Keratinocyte (primary cell): ENCODE measurements at regions not wholly inside any gene's neighbourhood (a gene's known extent, or its start where the extent isn't known, plus 50 kb on each side); places are given as distances from the start of the nearest gene placed in this dataset.

Experiments used
- DNase-seq: peaks from one replicate; pipeline ENCODE4 v3.0.0-alpha.2; 2011; ENCODE audit warnings: low read depth, missing footprints, low spot score
- FAIRE-seq: peaks from 2 replicates; lab custom pipeline; 2011; peaks lifted over from hg19 to GRCh38; lab: Jason Lieb, UNC
- H2AFZ ChIP-seq: 2 replicates; pipeline ENCODE4 v1.6.0; 2012; ENCODE audit warnings: low read length, control low read depth, inconsistent platforms; ENCODE audit not compliant: control insufficient read depth
- H3K27ac ChIP-seq: 2 replicates; pipeline ENCODE4 v1.5.1; 2011; ENCODE audit warnings: low read length; ENCODE audit not compliant: control insufficient read depth, insufficient read depth
- H3K27me3 ChIP-seq: 3 replicates; pipeline ENCODE4 v1.6.0; 2011; ENCODE audit warnings: low read length; ENCODE audit not compliant: control insufficient read depth, insufficient read depth; ENCODE audit errors: extremely low read depth
- H3K36me3 ChIP-seq, 2 experiments: 2 replicates in 1 of 2; 3 replicates in 1 of 2; pipeline ENCODE4 v1.5.1; 2011; ENCODE audit warnings: low read length in 2 of 2, mild to moderate bottlenecking in 1 of 2; ENCODE audit not compliant: control insufficient read depth in 2 of 2, insufficient read depth in 2 of 2; ENCODE audit errors: extremely low read depth in 1 of 2
- H3K4me1 ChIP-seq: 3 replicates; pipeline ENCODE4 v1.5.1; 2011; ENCODE audit warnings: low read length; ENCODE audit not compliant: control insufficient read depth, insufficient read depth; ENCODE audit errors: extremely low read depth
- H3K4me2 ChIP-seq: 3 replicates; pipeline ENCODE4 v1.6.0; 2011; ENCODE audit warnings: low read depth, low read length; ENCODE audit not compliant: control insufficient read depth, insufficient read depth; ENCODE audit errors: extremely low read depth
- H3K4me3 ChIP-seq, 3 experiments: fragments of 200-600 bp in 1 of 3; sonication (generic) in 1 of 3; 2 replicates in 2 of 3; 3 replicates in 1 of 3; pipeline ENCODE4 v1.5.1; 2011 to 2016; ENCODE audit warnings: low read length in 3 of 3, mild to moderate bottlenecking in 3 of 3, control low read depth in 2 of 3, inconsistent platforms in 1 of 3, low read depth in 1 of 3, mixed read lengths in 1 of 3, mixed run types in 1 of 3, moderate library complexity in 1 of 3; ENCODE audit not compliant: control insufficient read depth in 2 of 3, insufficient read depth in 2 of 3; ENCODE audit errors: extremely low read depth in 1 of 3
- H3K79me2 ChIP-seq: 2 replicates; pipeline ENCODE4 v1.6.0; 2012; ENCODE audit warnings: low read length; ENCODE audit not compliant: control insufficient read depth, insufficient read depth
- H3K9ac ChIP-seq: 3 replicates; pipeline ENCODE4 v1.6.0; 2011; ENCODE audit warnings: low read length; ENCODE audit not compliant: control insufficient read depth, insufficient read depth; ENCODE audit errors: extremely low read depth
- H3K9me1 ChIP-seq: 3 replicates; pipeline ENCODE4 v1.6.0; 2011; ENCODE audit warnings: low read length; ENCODE audit not compliant: control insufficient read depth, insufficient read depth; ENCODE audit errors: extremely low read depth
- H3K9me3 ChIP-seq: 2 replicates; pipeline ENCODE4 v1.5.1; 2012; ENCODE audit warnings: low read depth, low read length; ENCODE audit not compliant: control insufficient read depth
- H4K20me1 ChIP-seq: 3 replicates; pipeline ENCODE4 v1.6.0; 2011; ENCODE audit warnings: low read length; ENCODE audit not compliant: control insufficient read depth, insufficient read depth; ENCODE audit errors: extremely low read depth
- EZH2 ChIP-seq: IDR thresholded peaks from one replicate; pipeline ENCODE4 v1.6.1; 2012; ENCODE audit warnings: inconsistent platforms, mild to moderate bottlenecking, low read length, moderate library complexity
- dilution Hi-C: fragments of 300-500 bp; cut with MboI; formaldehyde crosslinking; loops from one replicate; pipeline ENCODE4 v1.7.0; 2020; ENCODE audit warnings: low sequenced_read_pairs; ENCODE audit not compliant: extremely low pct_ligation_motif_present
- TF ChIP-seq, protein P1 (sequence below), 3 experiments: IDR thresholded peaks in 1 of 3; conservative IDR thresholded peaks in 1 of 3; optimal IDR thresholded peaks in 1 of 3; 2 replicates in 2 of 3; 3 replicates in 1 of 3; pipeline versions ENCODE3 to v1.5.1; 2011; ENCODE audit warnings: low read length in 3 of 3, mild to moderate bottlenecking in 3 of 3, moderate library complexity in 2 of 3, control low read depth in 1 of 3, inconsistent platforms in 1 of 3; ENCODE audit not compliant: insufficient read depth in 2 of 3; ENCODE audit errors: extremely low read depth in 1 of 3

DNA sequence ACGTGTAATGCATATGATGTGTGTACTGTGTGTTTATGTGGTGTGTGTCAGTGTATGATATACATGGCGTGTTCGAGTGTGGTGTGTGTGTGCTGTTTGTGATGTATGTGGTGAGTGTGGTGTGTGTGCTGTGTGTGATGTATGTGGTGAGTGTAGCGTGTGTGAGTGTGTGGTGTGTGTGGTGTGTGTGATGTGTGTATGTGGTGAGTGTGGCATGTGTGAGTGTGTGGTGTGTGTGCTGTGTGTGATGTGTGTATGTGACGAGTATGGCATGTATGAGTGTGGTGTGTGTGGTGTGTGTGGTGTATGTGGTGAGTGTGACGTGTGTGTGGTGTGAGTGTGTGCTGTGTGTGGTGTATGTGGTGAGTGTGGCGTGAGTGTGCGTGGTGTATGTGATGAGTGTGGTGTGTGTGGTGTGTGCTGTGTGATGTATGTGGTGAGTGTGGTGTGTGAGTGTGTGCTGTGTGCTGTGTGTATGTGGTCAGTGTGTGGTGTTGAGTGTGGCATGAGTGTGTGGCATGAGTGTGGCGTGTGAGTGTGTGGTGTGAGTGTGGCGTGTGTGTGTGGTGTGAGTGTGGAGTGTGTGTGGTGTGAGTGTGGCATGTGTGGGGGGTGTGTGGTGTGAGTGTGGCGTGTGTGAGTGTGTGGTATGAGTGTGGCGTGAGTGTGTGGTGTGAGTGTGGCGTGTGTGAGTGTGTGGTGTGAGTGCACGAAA lies 56.8 kb upstream of the CKS2 start:
- FAIRE-seq (peak; percentile 90), DNase-seq (no peak)
- Histone ChIP-seq H3K9ac (no peak overlapping the region), H3K27ac (no peak overlapping the region), H3K9me1 (no peaks in the 10 kb centered on the region), H4K20me1 (no peaks in the 10 kb centered on the region), H3K9me3 (peaks cover 6% of the 10 kb centered on the region), H3K4me2 (no peak overlapping the region), H3K36me3 (no peaks in the 10 kb centered on the region), H3K4me1 (no peaks in the 10 kb centered on the region), H3K79me2 (no peaks in the 10 kb centered on the region), H3K4me3 (no peak overlapping the region), H3K27me3 (no peaks in the 10 kb centered on the region), H2AFZ (no peak overlapping the region)
- TF ChIP-seq EZH2: no peak
- TF ChIP-seq, protein P1, sequence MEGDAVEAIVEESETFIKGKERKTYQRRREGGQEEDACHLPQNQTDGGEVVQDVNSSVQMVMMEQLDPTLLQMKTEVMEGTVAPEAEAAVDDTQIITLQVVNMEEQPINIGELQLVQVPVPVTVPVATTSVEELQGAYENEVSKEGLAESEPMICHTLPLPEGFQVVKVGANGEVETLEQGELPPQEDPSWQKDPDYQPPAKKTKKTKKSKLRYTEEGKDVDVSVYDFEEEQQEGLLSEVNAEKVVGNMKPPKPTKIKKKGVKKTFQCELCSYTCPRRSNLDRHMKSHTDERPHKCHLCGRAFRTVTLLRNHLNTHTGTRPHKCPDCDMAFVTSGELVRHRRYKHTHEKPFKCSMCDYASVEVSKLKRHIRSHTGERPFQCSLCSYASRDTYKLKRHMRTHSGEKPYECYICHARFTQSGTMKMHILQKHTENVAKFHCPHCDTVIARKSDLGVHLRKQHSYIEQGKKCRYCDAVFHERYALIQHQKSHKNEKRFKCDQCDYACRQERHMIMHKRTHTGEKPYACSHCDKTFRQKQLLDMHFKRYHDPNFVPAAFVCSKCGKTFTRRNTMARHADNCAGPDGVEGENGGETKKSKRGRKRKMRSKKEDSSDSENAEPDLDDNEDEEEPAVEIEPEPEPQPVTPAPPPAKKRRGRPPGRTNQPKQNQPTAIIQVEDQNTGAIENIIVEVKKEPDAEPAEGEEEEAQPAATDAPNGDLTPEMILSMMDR (optimal IDR thresholded peaks at IDR 0.05 in 1 of 3, IDR thresholded peaks at IDR 0.05 in 1 of 3, conservative IDR thresholded peaks at IDR 0.05 in 1 of 3; ENCODE audit: extremely low read depth in 1 of 3, insufficient read depth in 2 of 3, low read length in 3 of 3): no peak
- dilution Hi-C loops: no loop called here

DNA sequence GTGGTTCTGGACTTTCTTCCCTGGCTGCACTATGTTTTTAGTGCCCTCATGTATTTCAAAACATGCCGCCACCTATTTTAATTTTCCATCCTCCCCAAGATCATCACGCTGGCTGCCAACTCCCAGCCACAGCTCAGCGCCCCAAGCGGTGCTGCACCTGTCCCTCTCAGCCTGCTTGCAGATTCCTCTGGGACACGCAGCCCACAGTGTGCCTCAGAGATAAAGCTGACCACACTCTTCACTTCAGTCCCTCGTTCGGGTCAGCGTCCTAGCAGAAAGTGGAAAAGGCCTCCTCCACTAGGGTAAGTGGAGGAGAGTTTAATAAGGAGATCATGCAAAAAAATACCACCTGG lies 56.2 kb upstream of the CKS2 start:
- Histone ChIP-seq H3K4me1 (no peaks in the 10 kb centered on the region), H4K20me1 (no peaks in the 10 kb centered on the region), H3K36me3 (no peaks in the 10 kb centered on the region), H3K27me3 (no peaks in the 10 kb centered on the region), H3K4me3 (no peak overlapping the region), H3K4me2 (no peak overlapping the region), H3K9me1 (no peaks in the 10 kb centered on the region), H3K27ac (no peak overlapping the region), H3K9me3 (peaks cover 6% of the 10 kb centered on the region), H3K79me2 (no peaks in the 10 kb centered on the region), H3K9ac (no peak overlapping the region), H2AFZ (no peak overlapping the region)
- FAIRE-seq: no peak
- TF ChIP-seq, protein P1 (optimal IDR thresholded peaks at IDR 0.05 in 1 of 3, IDR thresholded peaks at IDR 0.05 in 1 of 3, conservative IDR thresholded peaks at IDR 0.05 in 1 of 3; ENCODE audit: extremely low read depth in 1 of 3, insufficient read depth in 2 of 3, low read length in 3 of 3): no peak
- TF ChIP-seq EZH2: no peak
- dilution Hi-C loops: no loop called here
- DNase-seq: no peak
